Left lung (tissue), 4 donors: ENCODE measurements at regions not wholly inside any gene's neighbourhood (a gene's known extent, or its start where the extent isn't known, plus 50 kb on each side); places are given as distances from the start of the nearest gene placed in this dataset.
"Not testable (repeated sequence)": the region's sequence is repeated elsewhere in the genome, so short reads cannot be mapped to it uniquely, and the experiment has no call there.

Experiments used
- ATAC-seq: fragments of 200-7000 bp; cut with Tn5 transposase; one replicate; pipeline ENCODE4 v1.9.1; 2020; ENCODE audit warnings: moderate library complexity
- DNase-seq, 4 donors: peaks; one replicate each; pipeline ENCODE4 v3.0.0-alpha.2; 2013 to 2020
- H3K27ac ChIP-seq, 2 donors: fragments of 200-600 bp; sonication (generic) in 1 of 2; one replicate each; pipeline versions ENCODE4 v1.5.0 to v1.8.0; 2020 to 2021
- H3K27me3 ChIP-seq, 2 donors: fragments of 200-600 bp; sonication (generic) in 1 of 2; one replicate each; pipeline versions ENCODE4 v1.5.0 to v1.8.0; 2020 to 2021
- H3K36me3 ChIP-seq, 2 donors: fragments of 200-600 bp; sonication (generic) in 1 of 2; one replicate each; pipeline versions ENCODE4 v1.5.0 to v1.8.0; 2020 to 2021
- H3K4me1 ChIP-seq, 2 donors: fragments of 200-600 bp; one replicate each; pipeline ENCODE4 v1.8.0; 2021
- H3K4me3 ChIP-seq, 2 donors: fragments of 200-600 bp; sonication (generic) in 1 of 2; one replicate each; pipeline versions ENCODE4 v1.5.0 to v1.8.0; 2020 to 2021; ENCODE audit warnings: mild to moderate bottlenecking in 1 of 2
- H3K9me3 ChIP-seq, 2 donors: fragments of 200-600 bp; sonication (generic) in 1 of 2; one replicate each; pipeline versions ENCODE4 v1.5.0 to v1.8.0; 2020 to 2021
- intact Hi-C, 2 donors: fragments of 100-400 bp; cut with DNase I; formaldehyde crosslinking; loops; one replicate each; pipeline versions ENCODE4 v1.11.2 to v1.14.2; 2022
- TF ChIP-seq, protein P1 (sequence below), 2 donors: fragments of 200-600 bp; sonication (generic) in 1 of 2; IDR thresholded peaks; one replicate each; pipeline versions ENCODE4 v1.5.0 to v1.8.0; 2021; ENCODE audit warnings: antibody characterized with exemption in 2 of 2
- donor health status: DM: no; HTN: yes; CAD: no.
- donor health status: DM: no; HTN: no; CAD: no.

DNA sequence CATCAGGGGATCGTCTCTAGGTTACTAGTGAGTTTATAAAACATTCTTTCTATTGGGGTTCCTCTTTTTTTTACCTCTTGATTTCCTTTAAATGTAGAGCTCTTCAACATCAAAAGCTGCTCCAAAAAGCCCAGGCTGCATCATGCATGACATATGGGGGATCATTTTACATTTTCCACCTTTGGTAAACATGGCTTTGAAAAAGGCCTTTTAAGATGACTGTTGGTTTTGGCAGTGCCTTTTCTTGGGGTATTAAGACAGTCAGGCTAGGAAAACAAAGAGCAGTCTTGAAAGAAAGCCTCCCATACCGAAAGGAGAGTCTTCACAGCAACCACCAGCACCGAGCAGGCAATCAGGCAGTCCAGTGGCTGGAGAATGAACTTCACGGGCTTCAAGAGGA is 73.2 kb downstream of the NPEPL1 start:
- TF ChIP-seq, protein P1, sequence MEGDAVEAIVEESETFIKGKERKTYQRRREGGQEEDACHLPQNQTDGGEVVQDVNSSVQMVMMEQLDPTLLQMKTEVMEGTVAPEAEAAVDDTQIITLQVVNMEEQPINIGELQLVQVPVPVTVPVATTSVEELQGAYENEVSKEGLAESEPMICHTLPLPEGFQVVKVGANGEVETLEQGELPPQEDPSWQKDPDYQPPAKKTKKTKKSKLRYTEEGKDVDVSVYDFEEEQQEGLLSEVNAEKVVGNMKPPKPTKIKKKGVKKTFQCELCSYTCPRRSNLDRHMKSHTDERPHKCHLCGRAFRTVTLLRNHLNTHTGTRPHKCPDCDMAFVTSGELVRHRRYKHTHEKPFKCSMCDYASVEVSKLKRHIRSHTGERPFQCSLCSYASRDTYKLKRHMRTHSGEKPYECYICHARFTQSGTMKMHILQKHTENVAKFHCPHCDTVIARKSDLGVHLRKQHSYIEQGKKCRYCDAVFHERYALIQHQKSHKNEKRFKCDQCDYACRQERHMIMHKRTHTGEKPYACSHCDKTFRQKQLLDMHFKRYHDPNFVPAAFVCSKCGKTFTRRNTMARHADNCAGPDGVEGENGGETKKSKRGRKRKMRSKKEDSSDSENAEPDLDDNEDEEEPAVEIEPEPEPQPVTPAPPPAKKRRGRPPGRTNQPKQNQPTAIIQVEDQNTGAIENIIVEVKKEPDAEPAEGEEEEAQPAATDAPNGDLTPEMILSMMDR (IDR thresholded peaks at IDR 0.05), result no peak
- H3K4me3 ChIP-seq, result no peak overlapping the region
- DNase-seq (no peak), ATAC-seq (no peak)
- no peak overlapping the region for H3K27ac ChIP-seq
- H3K4me1 ChIP-seq, result no peaks in the 10 kb centered on the region
- H3K27me3 ChIP-seq, result peaks cover 0 to 68% of the 10 kb centered on the region in 2 donors
- no peaks in the 10 kb centered on the region for H3K36me3 ChIP-seq
- no peaks in the 10 kb centered on the region for H3K9me3 ChIP-seq
- intact Hi-C loops, result no loop called here

DNA sequence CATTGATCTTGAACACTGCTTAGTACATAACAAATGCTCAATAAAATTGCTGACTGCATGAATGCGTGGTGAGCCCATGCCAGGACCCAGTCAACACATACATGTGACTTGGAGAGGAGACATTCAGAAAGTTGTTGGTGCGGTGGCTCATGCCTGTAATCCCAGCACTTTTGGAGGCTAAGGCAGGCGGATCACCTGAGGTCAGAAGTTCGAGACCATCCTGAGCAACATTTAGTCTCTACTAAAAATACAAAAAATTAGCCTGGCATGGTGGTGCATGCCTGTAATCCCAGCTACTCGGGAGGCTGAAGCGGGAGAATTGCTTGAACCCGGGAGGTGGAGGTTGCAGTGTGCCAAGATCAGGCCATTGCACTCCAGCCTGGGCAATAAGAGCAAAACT is 75.2 kb downstream of the NPEPL1 start:
- DNase-seq, ATAC-seq, H3K4me1 ChIP-seq, H3K9me3 ChIP-seq, intact Hi-C loops, H3K4me3 ChIP-seq, H3K27ac ChIP-seq, H3K36me3 ChIP-seq: not testable (repeated sequence)
- peaks cover 0 to 73% of the 10 kb centered on the region in 2 donors for H3K27me3 ChIP-seq
